HepG2 (cell line): ENCODE measurements at regions not wholly inside any gene's neighbourhood (a gene's known extent, or its start where the extent isn't known, plus 50 kb on each side); places are given as distances from the start of the nearest gene placed in this dataset.

Experiments
- ATAC-seq: fragments of 200-7000 bp; cut with Tn5 transposase; 3 replicates; pipeline ENCODE4 v1.9.1; 2020; ENCODE audit warnings: mild to moderate bottlenecking, moderate library complexity
- BruUV-seq: library from RNA; stranded (reverse); fragments of 400-500 nt; replicated peaks from 2 replicates; lab custom pipeline; 2021; lab: Mats Ljungman, UMichigan
- CTCF ChIA-PET: fragments of 300-600 bp; formaldehyde crosslinking; extraction: SDS; loops from one replicate; lab custom pipeline; 2021; ENCODE audit warnings: low total read pairs, inconsistent platforms, low intra/inter-chr PET ratio; lab: Yijun Ruan, JAX
- POLR2A ChIA-PET: fragments of 350-600 bp; sonication (Branson Sonifier 250); formaldehyde crosslinking; loops from one replicate; lab custom pipeline; 2020; ENCODE audit warnings: antibody characterized with exemption, inconsistent platforms; lab: Yijun Ruan, JAX
- DNase-seq: peaks from one replicate; pipeline ENCODE4 v3.0.0-alpha.2; 2015; ENCODE audit warnings: low spot score
- FAIRE-seq: peaks from 3 replicates; lab custom pipeline; 2011; peaks lifted over from hg19 to GRCh38; lab: Jason Lieb, UNC
- H2AFZ ChIP-seq: one replicate; pipeline ENCODE4 v1.6.1; 2011; ENCODE audit warnings: low read length, inconsistent platforms
- H3K27ac ChIP-seq: fragments of 300-600 bp; 3 replicates; pipeline ENCODE4 v1.8.0; 2011; ENCODE audit warnings: mixed run types, mild to moderate bottlenecking, mixed read lengths, low read length, inconsistent platforms; ENCODE audit not compliant: insufficient read depth; ENCODE audit errors: extremely low read length
- H3K27me3 ChIP-seq, 2 experiments: fragments of 200-600 bp in 1 of 2; 2 replicates in 1 of 2; 3 replicates in 1 of 2; pipeline versions ENCODE4 v1.6.0 to v1.8.0; 2011; ENCODE audit warnings: low read length in 2 of 2, mild to moderate bottlenecking in 2 of 2, moderate library complexity in 2 of 2, inconsistent platforms in 1 of 2; ENCODE audit not compliant: insufficient read depth in 2 of 2, control insufficient read depth in 1 of 2
- H3K36me3 ChIP-seq, 2 experiments: fragments of 200-600 bp in 1 of 2; replicated peaks in 1 of 2; 2 replicates in 1 of 2; 3 replicates in 1 of 2; pipeline versions ENCODE4 v1.5.1 to v1.8.0; 2011; ENCODE audit warnings: low read length in 2 of 2, inconsistent platforms in 1 of 2; ENCODE audit not compliant: insufficient read depth in 2 of 2, control insufficient read depth in 1 of 2
- H3K4me1 ChIP-seq: 2 replicates; pipeline ENCODE4 v1.5.1; 2012; ENCODE audit warnings: low read length, inconsistent platforms; ENCODE audit not compliant: insufficient read depth
- H3K4me2 ChIP-seq: 2 replicates; pipeline ENCODE4 v1.6.0; 2011; ENCODE audit warnings: low read depth, low read length, inconsistent platforms
- H3K4me3 ChIP-seq, 3 experiments: fragments of 200-600 bp in 1 of 3; sonication (generic), shearing (Covaris generic) in 1 of 3; replicated peaks in 1 of 3; 2 replicates each; pipeline ENCODE4 v1.5.1; 2011 to 2016; ENCODE audit warnings: low read length in 3 of 3, inconsistent platforms in 2 of 3, low read depth in 2 of 3, mild to moderate bottlenecking in 2 of 3, control low read depth in 1 of 3, mixed read lengths in 1 of 3; ENCODE audit not compliant: insufficient read depth in 1 of 3
- H3K79me2 ChIP-seq: one replicate; pipeline ENCODE4 v1.6.1; 2011; ENCODE audit warnings: low read length, inconsistent platforms; ENCODE audit not compliant: insufficient read depth
- H3K9ac ChIP-seq: 2 replicates; pipeline ENCODE4 v1.6.0; 2011; ENCODE audit warnings: mild to moderate bottlenecking, low read depth, low read length, inconsistent platforms; ENCODE audit not compliant: insufficient read depth
- H3K9me3 ChIP-seq: 2 replicates; pipeline ENCODE4 v1.5.1; 2012; ENCODE audit warnings: mild to moderate bottlenecking, low read length
- H4K20me1 ChIP-seq: 2 replicates; pipeline ENCODE4 v1.6.0; 2011; ENCODE audit warnings: inconsistent platforms, mild to moderate bottlenecking, low read length, moderate library complexity; ENCODE audit not compliant: insufficient read depth
- ATF7-NPFF ChIP-seq: sonication (generic); formaldehyde crosslinking; IDR thresholded peaks from 2 replicates; pipeline ENCODE4 v1.8.1; 2023; ENCODE audit warnings: mild to moderate bottlenecking, low read depth, missing genetic modification reagents, moderate library complexity
- CENPT ChIP-seq: sonication (generic); formaldehyde crosslinking; IDR thresholded peaks from 2 replicates; pipeline ENCODE4 v1.8.0; 2022; ENCODE audit warnings: low read depth, mild to moderate bottlenecking, moderate library complexity, missing genetic modification reagents
- HNRNPL ChIP-seq: fragments of 200-400 bp; formaldehyde crosslinking; IDR thresholded peaks from 2 replicates; pipeline ENCODE4 v1.6.1; 2017; ENCODE audit warnings: mild to moderate bottlenecking, low read depth, low read length
- KMT2B ChIP-seq: IDR thresholded peaks from 2 replicates; pipeline ENCODE4 v1.6.1; 2016; ENCODE audit warnings: missing genetic modification reagents, missing compliant biosample characterization
- NFYC ChIP-seq: IDR thresholded peaks from 2 replicates; pipeline ENCODE4 v1.6.1; 2016; ENCODE audit warnings: missing genetic modification reagents, missing compliant biosample characterization
- RARG ChIP-seq: sonication (generic); formaldehyde crosslinking; IDR thresholded peaks from 2 replicates; pipeline ENCODE4 v1.4.0; 2020; ENCODE audit warnings: low read depth, mild to moderate bottlenecking, missing genetic modification reagents
- SALL1 ChIP-seq: sonication (generic); formaldehyde crosslinking; IDR thresholded peaks from 2 replicates; pipeline ENCODE4 v1.8.0; 2022; ENCODE audit warnings: mild to moderate bottlenecking, missing genetic modification reagents
- SATB2 ChIP-seq: sonication (generic); formaldehyde crosslinking; IDR thresholded peaks from 2 replicates; pipeline ENCODE4 v1.5.0; 2020; ENCODE audit warnings: missing genetic modification reagents
- TFAP4 ChIP-seq: sonication (generic); IDR thresholded peaks from 2 replicates; pipeline ENCODE4 v1.6.1; 2016; ENCODE audit warnings: low read depth, borderline replicate concordance
- UBTF ChIP-seq: sonication (generic); formaldehyde crosslinking; IDR thresholded peaks from 2 replicates; pipeline ENCODE4 v1.4.0; 2020; ENCODE audit warnings: mild to moderate bottlenecking, missing genetic modification reagents
- YEATS2 ChIP-seq: sonication (generic); formaldehyde crosslinking; IDR thresholded peaks from 2 replicates; pipeline ENCODE4 v1.4.0; 2020; ENCODE audit warnings: missing genetic modification reagents, borderline replicate concordance
- ZBTB43 ChIP-seq: sonication (generic); formaldehyde crosslinking; conservative IDR thresholded peaks from 2 replicates; pipeline ENCODE4 v1.4.0; 2020; ENCODE audit warnings: missing genetic modification reagents
- ZNF24 ChIP-seq: fragments of 450-650 bp; IDR thresholded peaks from 2 replicates; pipeline ENCODE4 v1.6.1; 2017; ENCODE audit warnings: antibody characterized with exemption, mild to moderate bottlenecking
- ZNF30 ChIP-seq: sonication (generic); formaldehyde crosslinking; IDR thresholded peaks from 2 replicates; pipeline ENCODE4 v1.5.0; 2020; ENCODE audit warnings: mild to moderate bottlenecking, missing genetic modification reagents
- ZNF564 ChIP-seq: sonication (generic); formaldehyde crosslinking; IDR thresholded peaks from 2 replicates; pipeline ENCODE4 v1.8.1; 2023; ENCODE audit warnings: mild to moderate bottlenecking, missing genetic modification reagents
- ZNF572 ChIP-seq: sonication (generic); formaldehyde crosslinking; IDR thresholded peaks from 2 replicates; pipeline ENCODE4 v1.5.1; 2020; ENCODE audit warnings: mild to moderate bottlenecking, missing genetic modification reagents
- ZNF597 ChIP-seq: sonication (generic); formaldehyde crosslinking; IDR thresholded peaks from 2 replicates; pipeline ENCODE4 v1.5.0; 2020; ENCODE audit warnings: missing genetic modification reagents
- ZNF768 ChIP-seq: sonication (generic); formaldehyde crosslinking; IDR thresholded peaks from 2 replicates; pipeline ENCODE4 v1.4.0; 2020; ENCODE audit warnings: missing genetic modification reagents
- WGBS: methylation state at CpG from one replicate; pipeline ENCODE4 v1.1.6; 2017; ENCODE audit warnings: low lambda C conversion rate; 5-methylcytosine and 5-hydroxymethylcytosine counted together
- in situ Hi-C: cut with HindIII; loops from 2 replicates; pipeline ENCODE4 v1.10.0; 2017; ENCODE audit warnings: low pct_unique_long_range_greater_than_20kb; ENCODE audit not compliant: extremely low pct_ligation_motif_present
- intact Hi-C: fragments of 100-400 bp; cut with micrococcal nuclease; formaldehyde crosslinking; loops from one replicate; pipeline ENCODE4 v1.10.0; 2022; ENCODE audit not compliant: unreplicated experiment

GRCh38 chr3:150330174-150330573 lies 77.9 kb upstream of the TSC22D2 start (continued):
- TF ChIP-seq ZBTB43 (CRISPR knock-in tag): no peak
- no peak for TF ChIP-seq RARG (CRISPR knock-in tag)
- TF ChIP-seq, all 625 proteins: peak for 0

GRCh38 chr3:150329408-150329807 lies 78.7 kb upstream of the TSC22D2 start:
- ATAC-seq: no peak

More at GRCh38 chr3:150329408-150329807, 78.7 kb upstream of the TSC22D2 start:
- no TSS peak for BruUV-seq
- POLR2A ChIA-PET: no interaction called here
- no peaks in the 10 kb centered on the region for H3K36me3 ChIP-seq
- TF ChIP-seq KMT2B (CRISPR knock-in tag) (no peak), ZNF572 (CRISPR knock-in tag) (no peak), ATF7-NPFF (CRISPR knock-in tag) (no peak), SALL1 (CRISPR knock-in tag) (no peak), YEATS2 (no peak), ZNF30 (no peak), ZNF564 (CRISPR knock-in tag) (no peak), ZNF24 (no peak), ZNF597 (no peak), CENPT (CRISPR knock-in tag) (no peak), UBTF (CRISPR knock-in tag) (no peak), SATB2 (CRISPR knock-in tag) (no peak), TFAP4 (no peak), HNRNPL (no peak), NFYC (CRISPR knock-in tag) (no peak), ZNF768 (no peak)
- H3K27ac ChIP-seq: no peak overlapping the region
- H3K4me1 ChIP-seq: no peaks in the 10 kb centered on the region
- no peaks in the 10 kb centered on the region for H4K20me1 ChIP-seq
- no peak for DNase-seq
- 11% methylated on average over 1 of the region's 1 CpG for WGBS
- H3K9me3 ChIP-seq: no peaks in the 10 kb centered on the region
- H3K4me2 ChIP-seq: no peak overlapping the region
- H3K9ac ChIP-seq: no peak overlapping the region
- no peak overlapping the region for H2AFZ ChIP-seq
- FAIRE-seq: no peak
- peaks cover 0 to 11% of the 10 kb centered on the region in 2 experiments; a peak in 1 of 5 replicates for H3K27me3 ChIP-seq
- CTCF ChIA-PET: no interaction called here
- H3K79me2 ChIP-seq: no peaks in the 10 kb centered on the region
- intact Hi-C loops: no loop called here
- in situ Hi-C loops: no loop called here
- H3K4me3 ChIP-seq: no peak overlapping the region
